ENCODE measurements at regions not wholly inside any gene's neighbourhood (a gene's known extent, or its start where the extent isn't known, plus 50 kb on each side); places are given as distances from the start of the nearest gene placed in this dataset.
"Not testable (repeated sequence)": the region's sequence is repeated elsewhere in the genome, so short reads cannot be mapped to it uniquely, and the experiment has no call there.

DNA sequence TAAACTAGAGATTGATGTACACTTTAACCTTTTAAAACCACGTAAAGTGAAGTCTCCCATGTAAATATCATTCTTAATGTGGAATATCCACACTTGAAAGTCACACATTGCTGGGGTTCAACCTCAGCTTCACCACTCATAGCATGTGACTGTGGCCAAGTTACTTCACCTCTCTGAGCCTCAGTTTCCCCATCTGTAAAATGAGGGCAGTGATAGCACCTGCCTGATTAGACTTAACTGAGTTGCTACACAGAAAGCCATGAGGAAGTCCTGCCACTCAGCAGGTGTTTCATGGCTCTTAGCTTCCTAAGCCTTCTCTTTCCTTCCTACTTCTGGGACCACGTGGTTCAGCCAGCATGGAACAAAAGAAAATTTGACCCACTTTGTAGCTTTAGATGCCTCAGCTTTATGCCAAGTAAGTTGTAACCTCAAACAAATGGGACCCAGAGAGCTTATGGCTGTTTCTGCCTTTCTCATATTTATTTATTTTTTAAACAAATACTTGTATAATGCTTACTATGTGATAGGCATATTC lies 277.3 kb upstream of the KLF3 start:
- no peak for DNase-seq

DNA sequence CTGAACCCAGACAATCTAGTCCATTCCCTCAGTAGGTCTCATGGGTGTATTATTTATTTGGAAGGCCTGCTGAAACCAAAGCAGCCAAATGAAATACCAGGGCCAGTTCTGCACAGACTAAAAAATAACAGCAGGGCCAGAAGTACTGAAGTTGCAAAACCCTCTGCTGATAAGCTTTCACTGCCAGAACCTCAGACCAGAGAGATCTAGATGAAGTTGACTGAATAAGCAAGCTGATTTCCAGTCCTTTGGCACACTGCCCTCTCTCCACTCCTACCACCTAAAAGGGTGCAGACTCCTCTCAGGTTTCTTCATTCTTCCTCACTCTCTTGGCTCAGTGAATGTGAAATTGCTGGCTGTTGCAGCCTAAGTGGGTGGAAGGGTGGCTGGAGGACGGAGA lies 276.7 kb upstream of the KLF3 start:
- no peak for DNase-seq

DNA sequence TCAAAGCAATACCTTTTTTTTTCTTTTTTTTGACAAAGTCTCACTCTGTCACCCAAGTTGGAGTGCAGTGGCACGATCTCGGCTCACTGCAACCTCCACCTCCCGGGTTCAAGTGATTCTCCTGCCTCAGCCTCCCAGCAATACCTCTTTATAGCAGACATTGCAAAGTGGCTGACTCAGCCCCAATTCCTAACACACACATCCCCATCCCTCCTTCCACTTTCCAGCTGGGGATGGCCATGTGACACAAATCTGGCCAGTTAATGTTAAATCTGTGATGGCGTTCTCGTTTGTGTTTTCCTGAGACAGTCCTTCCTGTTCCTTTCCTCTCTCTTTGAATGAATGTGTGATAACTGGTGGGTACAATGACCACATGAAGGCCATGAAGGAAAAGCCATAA lies 276.2 kb upstream of the KLF3 start:
- no peak for DNase-seq

DNA sequence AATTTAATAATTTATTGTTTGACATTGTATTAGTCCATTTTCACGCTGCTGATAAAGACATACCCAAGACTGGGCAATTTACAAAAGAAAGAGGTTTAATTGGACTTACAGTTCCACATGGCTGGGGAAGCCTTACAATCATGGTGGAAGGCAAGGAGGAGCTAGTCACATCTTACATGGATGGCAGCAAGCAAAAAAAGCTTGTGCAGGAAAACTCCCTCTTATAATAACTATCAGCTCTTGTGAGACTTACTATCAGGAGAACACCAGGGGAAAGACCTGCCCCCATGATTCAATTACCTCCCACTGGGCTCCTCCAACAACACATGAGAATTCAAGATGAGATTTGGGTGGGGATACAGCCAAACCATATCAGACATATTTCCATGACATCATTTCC lies 275.1 kb upstream of the KLF3 start:
- not testable (repeated sequence) for DNase-seq

DNA sequence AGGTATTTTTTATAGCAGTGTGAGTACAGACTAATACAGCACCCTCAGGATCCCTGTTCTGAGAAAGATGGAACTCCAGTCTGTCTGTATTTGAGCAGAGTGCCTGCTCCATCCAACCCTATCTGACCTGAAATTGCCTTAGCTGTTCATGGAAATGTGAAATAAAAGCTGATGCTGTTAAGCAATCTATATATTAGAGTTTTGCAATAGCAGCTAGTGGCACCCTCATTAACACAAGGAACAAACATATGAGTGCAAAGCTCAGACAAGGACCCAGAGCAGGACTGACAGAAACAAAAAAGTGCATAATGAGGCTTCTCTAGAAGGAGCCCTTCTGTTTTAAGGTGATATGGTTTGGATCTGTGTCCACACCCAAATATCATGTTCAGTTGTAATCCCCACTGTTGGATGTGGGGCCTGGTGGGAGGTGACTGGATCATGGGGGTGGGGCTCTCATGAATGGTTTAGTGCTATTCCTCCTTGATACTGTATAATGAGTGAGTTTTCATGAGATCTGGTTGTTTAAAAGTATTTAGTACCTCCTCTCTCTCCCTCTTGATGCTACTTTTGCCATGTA lies 272.9 kb upstream of the KLF3 start:
- DNase-seq, result no peak

DNA sequence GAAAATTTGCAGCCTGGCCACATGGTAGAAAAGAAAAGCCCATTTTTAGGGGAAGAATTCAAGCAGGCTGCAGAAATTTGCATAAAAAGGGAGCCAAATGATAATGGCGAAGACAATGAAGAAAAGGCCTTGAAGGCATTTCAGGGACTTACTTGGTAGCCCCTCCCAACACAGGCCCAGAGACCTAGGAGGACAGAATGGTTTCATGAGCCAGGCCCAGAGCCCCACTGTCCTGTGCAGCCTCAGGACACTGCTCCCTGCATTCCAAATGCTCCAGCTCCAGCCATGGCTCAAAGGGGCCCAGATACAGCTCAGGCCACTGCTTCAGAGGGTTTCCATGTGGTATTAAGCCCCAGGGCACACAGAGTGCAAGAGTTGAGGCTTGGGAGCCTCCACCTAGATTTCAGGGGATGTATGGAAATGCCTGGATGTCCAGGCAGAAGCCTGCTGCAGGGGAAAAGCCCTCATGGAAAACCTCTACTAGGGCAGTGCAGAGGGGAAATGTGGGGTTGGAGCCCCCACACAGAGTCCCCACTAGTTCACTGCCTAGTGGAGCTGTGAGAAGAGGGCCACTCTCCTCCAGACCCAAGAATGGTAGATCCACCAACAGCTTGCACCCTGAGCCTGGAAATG lies 271.7 kb upstream of the KLF3 start:
- no peak for DNase-seq

DNA sequence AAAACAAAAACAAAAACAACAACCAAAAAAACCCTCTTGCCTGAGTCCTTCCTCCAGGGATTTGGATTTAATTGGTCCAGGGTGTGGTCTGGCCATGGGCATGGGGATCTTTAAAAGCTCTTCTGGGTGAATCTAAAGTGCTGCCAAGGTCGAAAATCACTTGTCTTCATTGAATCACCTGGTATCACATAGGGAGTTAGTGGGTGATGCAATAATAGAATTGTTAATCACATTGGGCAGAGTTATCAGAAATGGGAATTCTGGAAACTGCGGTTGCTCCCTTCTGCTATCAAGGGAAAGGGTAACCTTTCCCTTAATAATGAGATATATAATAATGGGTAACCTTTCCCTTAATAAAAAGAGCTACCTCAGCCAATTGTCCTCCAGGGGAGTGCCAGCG lies 267.9 kb upstream of the KLF3 start:
- DNase-seq, result no peak

DNA sequence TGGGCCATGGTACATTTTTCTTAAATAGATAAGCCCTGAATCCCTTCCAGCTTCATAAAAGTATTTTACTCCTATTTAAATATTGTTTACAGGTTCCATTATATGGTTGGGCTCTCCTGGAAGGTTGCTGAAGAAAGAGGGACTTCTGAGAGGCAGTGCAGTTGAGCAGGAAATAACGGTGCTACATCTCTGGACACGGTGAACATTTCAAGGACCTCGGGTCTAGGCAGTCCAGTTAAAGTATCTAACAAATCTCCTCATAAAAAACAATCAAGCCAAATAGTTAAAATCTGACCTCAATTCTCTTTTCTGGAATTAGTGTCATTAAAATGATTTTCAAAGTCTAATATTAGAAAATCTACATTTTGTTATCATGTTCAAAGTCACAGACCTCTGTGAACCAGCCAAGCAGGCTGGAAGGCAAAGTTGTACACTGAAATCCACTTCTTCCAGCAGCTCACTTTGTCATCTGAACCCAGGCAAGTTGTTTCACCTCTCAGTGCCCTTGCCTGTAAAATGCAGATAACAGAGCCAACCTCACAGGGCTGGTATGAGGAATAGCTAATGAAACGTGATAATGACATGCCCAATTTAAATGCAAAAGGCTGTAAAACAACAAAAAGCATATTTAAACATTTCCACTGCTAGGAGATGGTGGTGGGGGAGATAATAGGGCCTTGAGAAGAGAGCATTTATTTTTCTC lies 267.0 kb upstream of the KLF3 start:
- DNase-seq, result no peak

DNA sequence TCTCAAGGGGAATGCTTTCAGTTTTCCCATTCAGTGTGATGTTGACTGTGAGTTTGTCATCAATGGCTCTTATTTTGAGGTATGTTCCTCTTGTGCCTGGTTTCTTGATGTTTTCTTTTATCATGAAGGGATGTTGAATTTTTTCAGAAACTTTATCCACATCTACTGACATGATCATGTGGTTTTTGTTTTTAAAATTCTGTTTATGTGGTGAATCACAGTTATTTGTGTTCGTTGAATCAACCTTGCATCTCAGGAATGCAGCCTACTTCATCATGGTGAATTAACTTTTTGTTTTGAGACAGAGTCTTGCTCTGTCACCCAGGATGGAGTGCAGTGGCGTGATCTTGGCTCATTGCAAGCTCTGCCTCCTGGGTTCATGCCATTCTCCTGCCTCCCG lies 263.1 kb upstream of the KLF3 start:
- DNase-seq, result no peak

DNA sequence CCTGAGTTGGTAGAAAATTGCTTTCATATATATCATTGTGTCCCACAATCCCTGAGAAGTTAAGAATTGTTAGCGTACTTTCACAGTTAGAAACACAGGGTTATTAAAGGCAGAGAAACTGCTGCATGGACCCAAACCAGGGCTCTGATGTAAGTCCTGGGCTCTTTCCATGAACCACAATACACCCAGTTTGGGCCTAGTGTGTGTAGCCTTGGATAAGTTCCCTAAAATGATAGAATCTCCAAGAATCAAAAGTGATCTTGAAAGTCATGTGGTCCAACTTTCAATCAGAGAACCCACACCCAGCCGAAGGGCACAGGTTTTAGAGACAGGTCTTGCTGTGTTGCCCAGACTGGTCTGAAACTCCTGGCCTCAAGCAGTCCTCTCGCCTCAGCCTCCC lies 257.8 kb upstream of the KLF3 start:
- DNase-seq, result no peak

DNA sequence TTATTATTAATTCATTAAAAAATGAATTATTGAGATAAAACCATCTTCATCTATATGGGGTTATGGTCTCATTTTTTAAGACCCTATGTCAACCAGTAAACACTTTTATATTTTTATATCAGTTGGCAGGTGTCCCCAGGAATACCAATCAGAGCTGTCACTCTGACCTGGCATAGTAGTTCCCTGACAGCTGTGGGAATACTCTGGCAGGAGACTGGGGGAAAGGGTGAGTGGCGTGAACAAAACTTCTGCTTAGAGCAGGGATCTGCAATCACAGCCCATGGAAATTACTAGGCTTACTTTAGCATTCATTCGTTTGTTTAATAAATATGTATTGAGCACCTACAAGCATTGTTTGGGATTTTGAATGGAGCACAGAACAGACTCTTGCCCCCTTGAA lies 254.1 kb upstream of the KLF3 start:
- no peak for DNase-seq

DNA sequence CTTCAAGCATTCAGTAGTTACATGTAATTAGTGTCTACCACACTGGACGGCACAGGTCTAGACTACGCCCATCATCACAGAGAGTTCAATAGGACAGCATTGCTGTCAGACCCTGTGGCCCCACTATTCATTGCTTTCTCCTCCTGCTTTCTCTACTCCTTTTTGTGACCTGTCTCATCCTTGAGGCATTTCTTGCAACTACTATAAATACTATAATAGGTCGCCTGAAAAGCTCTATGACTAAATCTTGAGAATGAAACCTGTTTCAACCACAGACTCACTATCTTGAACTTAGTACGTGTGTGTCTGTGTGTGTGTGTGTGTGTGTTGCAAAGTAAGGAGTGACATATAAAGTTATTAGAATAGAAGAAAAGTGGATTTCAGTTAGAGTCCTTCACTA lies 252.9 kb upstream of the KLF3 start:
- DNase-seq, result no peak

DNA sequence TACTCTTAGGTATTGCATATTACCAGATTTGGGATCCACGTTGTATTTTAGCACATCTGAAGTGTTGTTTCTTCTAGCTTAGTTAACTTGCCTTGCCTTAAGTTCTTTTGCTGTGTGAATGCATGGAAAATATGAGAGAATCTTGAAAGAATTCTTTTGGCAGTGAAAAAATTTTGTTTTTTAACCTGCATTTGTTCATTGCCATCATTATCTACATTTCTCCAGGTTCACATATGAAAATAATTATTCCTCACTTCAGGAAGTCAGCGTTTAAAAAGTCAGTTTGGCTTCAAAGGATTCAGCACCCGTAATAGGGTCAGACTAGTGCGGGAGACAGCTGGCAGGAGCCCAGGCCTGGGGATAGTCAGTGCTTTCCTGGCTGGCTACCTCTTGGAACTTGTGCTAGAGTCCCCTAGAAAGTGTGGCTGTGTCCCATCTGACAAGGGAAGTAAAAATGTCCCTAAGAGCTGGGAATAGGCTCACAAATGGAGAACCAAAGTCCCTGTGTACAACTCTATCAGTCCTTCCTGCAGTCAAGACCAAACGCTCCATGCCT lies 251.9 kb upstream of the KLF3 start:
- no peak for DNase-seq

DNA sequence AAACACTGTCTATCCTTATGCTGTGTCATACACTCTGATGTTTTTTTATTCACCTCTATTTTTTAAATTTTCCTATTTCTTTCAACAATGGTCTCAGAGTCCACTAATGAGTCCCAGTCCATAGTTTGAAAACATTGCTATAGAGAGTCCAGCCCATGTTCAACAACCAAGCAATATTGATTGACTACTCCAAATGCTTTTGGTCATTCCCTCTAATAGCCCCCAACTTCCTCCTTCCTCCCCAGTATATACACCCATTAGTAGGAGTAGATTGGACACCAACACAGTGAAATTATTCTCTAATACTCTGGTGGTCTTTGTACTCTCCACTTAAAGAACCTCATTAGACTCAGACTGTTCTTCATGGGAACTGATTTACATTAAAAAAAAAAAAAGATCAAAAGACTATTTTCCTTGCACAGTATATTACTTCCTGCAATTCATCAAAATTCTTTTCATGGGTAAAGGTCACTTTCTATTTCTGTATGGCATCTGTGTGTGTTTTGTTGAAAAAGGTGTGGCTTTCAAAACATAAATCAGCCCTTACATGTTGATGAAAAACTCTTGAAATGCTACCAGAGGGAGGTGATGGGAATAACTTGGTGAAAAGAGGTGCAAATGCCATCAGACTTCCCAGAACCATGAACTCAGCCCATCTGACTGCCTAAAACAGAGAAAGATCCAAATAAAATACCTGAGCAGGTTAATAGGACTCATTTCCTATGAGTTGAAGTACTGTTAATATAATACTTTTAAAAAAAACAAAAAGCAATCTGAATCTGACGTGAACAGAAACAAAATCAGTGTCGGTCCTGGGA lies 250.3 kb upstream of the KLF3 start:
- no peak for DNase-seq

DNA sequence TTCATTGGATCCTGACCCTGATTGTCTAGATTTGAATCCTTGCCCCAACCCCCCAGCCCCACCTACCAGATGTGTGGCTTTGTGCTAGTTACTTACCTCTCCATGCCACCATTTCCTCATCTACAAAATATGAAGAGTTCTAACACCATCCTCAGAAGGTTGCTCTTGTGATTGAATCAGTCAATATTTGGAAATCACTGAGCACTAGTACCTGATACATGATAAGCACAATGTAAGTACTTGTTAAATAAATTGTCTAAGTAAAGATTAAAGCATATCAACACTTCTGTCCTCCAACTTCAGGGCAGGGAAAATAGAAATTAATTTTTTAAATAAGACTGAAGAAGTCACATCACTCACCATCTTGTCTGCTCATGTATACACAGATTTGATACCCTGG lies 249.6 kb upstream of the KLF3 start:
- no peak for DNase-seq

DNA sequence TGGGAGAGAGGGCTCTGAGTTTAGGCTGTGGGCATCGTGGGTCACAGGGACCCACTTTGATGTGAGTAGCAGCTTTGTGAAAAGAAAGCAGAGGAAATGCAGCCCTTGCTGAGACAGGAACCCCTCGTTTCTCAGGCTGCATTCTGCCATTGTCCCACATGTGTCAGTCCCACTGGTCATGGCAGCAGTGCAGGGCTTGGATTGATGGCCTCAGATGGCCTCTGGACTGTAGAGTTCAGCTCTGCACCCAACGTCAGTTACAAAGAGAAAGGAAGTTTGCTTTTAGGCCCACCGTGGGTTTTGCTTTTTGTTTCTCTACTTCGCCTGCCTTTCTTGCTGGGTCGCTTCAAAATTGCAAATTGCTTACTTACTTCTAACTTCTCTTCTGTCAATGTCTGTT lies 248.3 kb upstream of the KLF3 start:
- no peak for DNase-seq

DNA sequence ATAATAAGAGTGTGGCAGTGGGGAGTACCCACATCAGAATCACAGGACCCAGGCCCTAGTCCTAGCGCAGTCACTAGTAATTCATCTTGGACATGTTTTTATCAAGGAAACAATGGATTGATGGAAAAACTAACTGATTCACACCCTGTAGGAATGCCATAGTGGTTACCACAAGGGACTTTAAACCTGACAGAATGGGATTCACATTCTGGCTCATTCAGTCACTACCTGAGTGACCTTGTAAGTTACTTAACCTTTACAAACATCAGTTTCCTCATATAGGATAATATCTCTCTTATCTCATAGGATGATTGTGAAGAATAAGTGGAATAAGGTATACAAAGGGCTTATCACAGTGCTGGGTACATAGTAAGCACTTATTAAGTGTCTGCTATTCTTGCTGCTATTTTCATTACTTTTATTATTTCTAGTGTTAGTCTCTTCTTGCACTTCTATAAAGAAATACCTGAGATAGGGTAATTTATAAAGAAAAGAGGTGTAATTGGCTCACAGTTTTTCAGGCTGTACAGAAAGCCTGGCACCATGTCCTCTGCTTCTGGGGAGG lies 247.5 kb upstream of the KLF3 start:
- no peak for DNase-seq

DNA sequence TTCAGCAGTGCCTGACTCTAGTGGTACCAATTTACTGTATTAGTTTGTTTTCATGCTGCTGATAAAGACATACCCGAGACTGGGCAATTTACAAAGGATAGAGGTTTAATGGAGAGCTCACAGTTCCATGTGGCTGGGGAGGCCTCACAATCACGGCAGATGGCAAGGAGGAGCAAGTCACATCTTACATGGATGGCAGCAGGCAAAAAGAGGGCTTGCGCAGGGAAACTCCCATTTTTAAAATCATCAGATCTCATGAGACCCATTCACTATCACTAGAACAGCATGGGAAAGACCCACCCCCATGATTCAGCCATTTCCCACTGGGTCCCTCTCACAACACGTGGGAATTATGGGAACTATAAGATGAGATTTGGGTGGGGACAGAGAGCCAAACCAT lies 243.7 kb upstream of the KLF3 start:
- not testable (repeated sequence) for DNase-seq

DNA sequence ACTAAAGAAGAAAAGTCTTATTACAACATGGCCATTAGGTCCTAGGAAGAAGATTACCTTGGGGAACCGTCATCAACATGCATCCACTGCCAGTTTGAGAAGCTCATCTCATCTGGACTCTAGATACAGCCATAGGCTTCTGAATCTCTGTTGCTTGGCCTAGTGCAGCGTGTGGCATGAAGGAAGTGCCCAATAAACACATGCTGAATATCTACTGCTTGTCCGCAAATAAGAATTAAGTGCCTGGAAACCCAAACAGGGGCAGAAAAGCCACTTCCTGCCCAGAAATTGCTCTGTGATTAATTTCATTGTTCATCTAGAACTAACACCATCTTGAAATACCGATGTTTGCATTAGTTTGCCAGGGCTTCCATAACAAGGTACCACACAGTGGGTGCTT lies 241.1 kb upstream of the KLF3 start:
- no peak for DNase-seq

DNA sequence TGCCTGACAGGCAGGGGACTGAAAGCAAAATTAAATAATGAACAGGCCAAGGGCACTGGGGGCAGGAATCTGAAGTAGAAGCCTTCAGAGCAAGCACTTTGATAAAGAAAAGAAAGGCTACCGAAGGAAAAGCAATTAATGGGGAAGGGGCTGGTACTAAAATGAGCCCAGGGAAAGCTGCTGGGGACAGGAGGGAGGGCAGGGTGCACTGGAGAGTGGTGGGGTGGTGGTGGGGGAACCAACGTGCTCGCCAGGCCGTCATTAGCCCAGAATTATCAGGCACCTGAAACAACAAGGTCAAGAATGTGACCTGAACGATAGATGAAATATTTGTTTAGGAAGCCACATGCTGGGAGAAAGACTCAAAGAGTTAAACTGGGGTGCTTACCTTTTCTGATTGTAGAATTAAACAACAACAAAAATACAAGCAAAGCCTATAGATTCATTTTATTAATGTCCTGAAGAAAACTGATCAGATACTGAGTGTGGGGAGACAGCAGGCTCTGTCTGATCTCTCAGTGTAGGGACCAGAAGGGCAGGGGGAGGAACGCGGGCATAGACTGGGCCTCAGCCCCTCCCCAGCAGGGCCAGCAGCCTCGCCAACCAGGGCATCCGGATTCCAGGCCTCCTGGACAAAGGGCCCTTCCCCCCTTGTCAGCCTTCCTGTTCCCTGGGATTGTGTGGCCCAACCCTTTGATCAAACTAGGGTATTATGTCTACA lies 239.7 kb upstream of the KLF3 start:
- no peak for DNase-seq

DNA sequence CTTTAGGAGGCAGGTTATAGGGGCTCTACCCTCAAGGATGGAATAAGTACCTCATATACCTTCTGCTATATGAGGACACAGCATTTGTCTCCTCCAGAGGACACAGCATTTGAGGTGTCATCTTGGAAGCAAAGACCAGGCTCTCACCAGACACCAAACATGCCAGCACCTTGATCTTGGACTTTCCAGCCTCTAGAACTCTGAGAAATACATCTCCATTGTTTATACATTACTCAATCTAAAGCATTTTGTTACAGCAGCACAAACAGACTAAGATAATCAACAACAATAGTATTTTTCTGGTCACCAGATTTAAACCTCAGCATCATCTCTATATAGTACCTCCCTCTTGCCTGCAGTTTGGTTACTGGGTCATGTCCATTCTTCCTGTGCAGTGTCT lies 237.5 kb upstream of the KLF3 start:
- no peak for DNase-seq

DNA sequence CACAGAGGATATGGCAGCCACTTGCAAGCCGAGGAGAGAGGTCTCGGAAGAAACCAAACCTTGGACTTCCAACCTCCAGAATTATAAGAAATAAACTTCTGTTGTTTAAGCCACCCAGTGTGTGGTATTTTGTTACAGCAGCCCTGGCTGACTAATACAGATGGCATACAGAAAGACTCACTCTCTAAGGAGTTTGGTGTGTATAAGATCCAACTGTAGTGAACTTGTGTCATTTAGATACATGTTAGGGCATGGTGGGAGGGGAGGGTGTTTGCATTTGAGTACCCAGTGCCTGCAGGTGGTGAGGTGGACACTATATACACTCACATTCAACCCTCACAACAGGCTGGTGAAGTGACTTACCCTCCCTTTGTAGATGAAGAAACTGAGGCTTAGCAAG lies 233.2 kb upstream of the KLF3 start:
- no peak for DNase-seq

Measured in NCI-H748 treated with DMSO at 0.1 percent for 48 hours (cell line).